ENCODE measurements at regions not wholly inside any gene's neighbourhood (a gene's known extent, or its start where the extent isn't known, plus 50 kb on each side); places are given as distances from the start of the nearest gene placed in this dataset.

- 0% methylated on average over 1 of the region's 1 CpG for WGBS (ENCODE audit: low lambda C conversion rate)
- no peaks in the 10 kb centered on the region for H3K4me1 ChIP-seq (ENCODE audit: insufficient read depth, low read length)
- intact Hi-C loops (cut with micrococcal nuclease; ENCODE audit: unreplicated experiment) (no loop called here), in situ Hi-C loops (cut with HindIII; ENCODE audit: extremely low pct_ligation_motif_present, low pct_unique_long_range_greater_than_20kb) (no loop called here)
- H3K4me2 ChIP-seq (ENCODE audit: low read depth, low read length), result no peak overlapping the region
- no peaks in the 10 kb centered on the region for H4K20me1 ChIP-seq (ENCODE audit: insufficient read depth, low read length)
- ATAC-seq (no peak), DNase-seq (ENCODE audit: low spot score) (no peak), FAIRE-seq (no peak)
- POLR2A ChIA-PET, result no interaction called here
- H3K27ac ChIP-seq (ENCODE audit: extremely low read length, insufficient read depth, low read length), result no peak overlapping the region
- no peak overlapping the region for H2AFZ ChIP-seq (ENCODE audit: low read length)
- no peak overlapping the region for H3K9ac ChIP-seq (ENCODE audit: insufficient read depth, low read depth, low read length)
- H3K9me3 ChIP-seq (ENCODE audit: low read length), result no peaks in the 10 kb centered on the region
- no peaks in the 10 kb centered on the region for H3K79me2 ChIP-seq (ENCODE audit: insufficient read depth, low read length)
- no TSS peak for BruUV-seq (replicated peaks)
- CTCF ChIA-PET (ENCODE audit: low intra/inter-chr PET ratio, low total read pairs), result no interaction called here
- no peak overlapping the region for H3K4me3 ChIP-seq (replicated peaks in 1 of 3; ENCODE audit: insufficient read depth in 1 of 3, low read depth in 2 of 3, low read length in 3 of 3)
- TF ChIP-seq ZNF562 (CRISPR knock-in tag; IDR thresholded peaks at IDR 0.05; ENCODE audit: borderline replicate concordance) (no peak), MATR3 (CRISPR knock-in tag; IDR thresholded peaks at IDR 0.05) (no peak), HBP1 (CRISPR knock-in tag; IDR thresholded peaks at IDR 0.05; ENCODE audit: low read depth) (no peak), SP1 (IDR thresholded peaks at IDR 0.05) (no peak), SP1 (CRISPR knock-in tag; IDR thresholded peaks at IDR 0.05) (no peak), ZKSCAN1 (IDR thresholded peaks at IDR 0.05; ENCODE audit: low read length) (no peak), SIN3A (IDR thresholded peaks at IDR 0.05; ENCODE audit: borderline replicate concordance, low read depth, low read length) (no peak), ZFX (CRISPR knock-in tag; IDR thresholded peaks at IDR 0.05; ENCODE audit: low read depth) (no peak), ZNF496 (CRISPR knock-in tag; IDR thresholded peaks at IDR 0.05; ENCODE audit: insufficient replicate concordance) (no peak)
- no peaks in the 10 kb centered on the region for H3K27me3 ChIP-seq (ENCODE audit: control insufficient read depth in 1 of 2, insufficient read depth in 2 of 2, low read length in 2 of 2)
- no peaks in the 10 kb centered on the region for H3K36me3 ChIP-seq (replicated peaks in 1 of 2; ENCODE audit: control insufficient read depth in 1 of 2, insufficient read depth in 2 of 2, low read length in 2 of 2)
Measured at GRCh38 chrY:8815616-8816015, 521.6 kb upstream of the TSPY4 start.

- Histone ChIP-seq H3K27ac (ENCODE audit: extremely low read length, insufficient read depth, low read length) (no peak overlapping the region), H3K9me3 (ENCODE audit: low read length) (no peaks in the 10 kb centered on the region), H3K4me2 (ENCODE audit: low read depth, low read length) (no peak overlapping the region), H3K9ac (ENCODE audit: insufficient read depth, low read depth, low read length) (no peak overlapping the region), H3K79me2 (ENCODE audit: insufficient read depth, low read length) (no peaks in the 10 kb centered on the region), H3K27me3 (ENCODE audit: control insufficient read depth in 1 of 2, insufficient read depth in 2 of 2, low read length in 2 of 2) (no peaks in the 10 kb centered on the region), H2AFZ (ENCODE audit: low read length) (no peak overlapping the region), H4K20me1 (ENCODE audit: insufficient read depth, low read length) (no peaks in the 10 kb centered on the region), H3K4me3 (replicated peaks in 1 of 3; ENCODE audit: insufficient read depth in 1 of 3, low read depth in 2 of 3, low read length in 3 of 3) (no peak overlapping the region), H3K4me1 (ENCODE audit: insufficient read depth, low read length) (no peaks in the 10 kb centered on the region), H3K36me3 (replicated peaks in 1 of 2; ENCODE audit: control insufficient read depth in 1 of 2, insufficient read depth in 2 of 2, low read length in 2 of 2) (no peaks in the 10 kb centered on the region)
- DNase-seq (ENCODE audit: low spot score) (no peak), FAIRE-seq (no peak), ATAC-seq (no peak)
- in situ Hi-C loops (cut with HindIII; ENCODE audit: extremely low pct_ligation_motif_present, low pct_unique_long_range_greater_than_20kb), result no loop called here
- ChIA-PET POLR2A (no interaction called here), CTCF (ENCODE audit: low intra/inter-chr PET ratio, low total read pairs) (no interaction called here)
- WGBS (ENCODE audit: low lambda C conversion rate), result 0% methylated on average over 4 of the region's 4 CpGs
- BruUV-seq (replicated peaks), result no TSS peak
- intact Hi-C loops (cut with micrococcal nuclease; ENCODE audit: unreplicated experiment), result no loop called here
- no peak for TF ChIP-seq ZZZ3 (CRISPR knock-in tag; IDR thresholded peaks at IDR 0.05; ENCODE audit: borderline replicate concordance)
- no peak for TF ChIP-seq SMARCC2 (IDR thresholded peaks at IDR 0.05)
- TF ChIP-seq PHF5A (CRISPR knock-in tag; IDR thresholded peaks at IDR 0.05; ENCODE audit: low read depth, unreplicated experiment), result no peak
- TF ChIP-seq HES4 (CRISPR knock-in tag; IDR thresholded peaks at IDR 0.05; ENCODE audit: borderline replicate concordance), result no peak
- TF ChIP-seq SSRP1 (CRISPR knock-in tag; IDR thresholded peaks at IDR 0.05), result no peak
- no peak for TF ChIP-seq ZEB1 (IDR thresholded peaks at IDR 0.05; ENCODE audit: insufficient replicate concordance, low read depth)
- no peak for TF ChIP-seq SP2 (CRISPR knock-in tag; IDR thresholded peaks at IDR 0.05)
- no peak for TF ChIP-seq ZSCAN9 (CRISPR knock-in tag; IDR thresholded peaks at IDR 0.05; ENCODE audit: borderline replicate concordance)
- no peak for TF ChIP-seq HNF4G (IDR thresholded peaks at IDR 0.05; ENCODE audit: borderline replicate concordance, low read depth, low read length)
- TF ChIP-seq HNF4G (CRISPR knock-in tag; IDR thresholded peaks at IDR 0.05; ENCODE audit: borderline replicate concordance, low read depth), result no peak
- TF ChIP-seq BRCA1 (CRISPR knock-in tag; IDR thresholded peaks at IDR 0.05), result no peak
- TF ChIP-seq SRY (CRISPR knock-in tag; IDR thresholded peaks at IDR 0.05), result no peak
- TF ChIP-seq ZNF17 (CRISPR knock-in tag; IDR thresholded peaks at IDR 0.05), result no peak
- TF ChIP-seq ARNTL (CRISPR knock-in tag; IDR thresholded peaks at IDR 0.05), result no peak
- no peak for TF ChIP-seq ELF4 (CRISPR knock-in tag; IDR thresholded peaks at IDR 0.05; ENCODE audit: borderline replicate concordance)
- TF ChIP-seq POLR2A (IDR thresholded peaks at IDR 0.05; ENCODE audit: insufficient read depth in 1 of 2, low read depth in 2 of 2, low read length in 2 of 2), result no peak
Measured at GRCh38 chrY:8820032-8820431, 517.2 kb upstream of the TSPY4 start.

Measured in HepG2 (cell line).